GM19452 (cell line): ENCODE measurements at regions not wholly inside any gene's neighbourhood (a gene's known extent, or its start where the extent isn't known, plus 50 kb on each side); places are given as distances from the start of the nearest gene placed in this dataset.
"Not testable (repeated sequence)": the region's sequence is repeated elsewhere in the genome, so short reads cannot be mapped to it uniquely, and the experiment has no call there.

Source experiments
- ATAC-seq: cut with Tn5 transposase; IDR thresholded peaks from one replicate; pipeline ENCODE4 v1.9.1; 2021; ENCODE audit not compliant: unreplicated experiment

GRCh38 chr5:101103874-101104273, 200.8 kb upstream of the ST8SIA4 start:
- no peak for ATAC-seq

- ATAC-seq: no peak
Measured at GRCh38 chr5:101102506-101102905, 199.4 kb upstream of the ST8SIA4 start.

GRCh38 chr5:101091902-101092301, 188.8 kb upstream of the ST8SIA4 start:
- ATAC-seq: no peak

- ATAC-seq: no peak
Measured at GRCh38 chr5:101084353-101084752, 181.3 kb upstream of the ST8SIA4 start.

GRCh38 chr5:101080462-101081240, 177.6 kb upstream of the ST8SIA4 start:
- ATAC-seq: no peak

GRCh38 chr5:101068298-101068697, 165.2 kb upstream of the ST8SIA4 start:
- no peak for ATAC-seq

GRCh38 chr5:101067429-101067828, 164.3 kb upstream of the ST8SIA4 start:
- ATAC-seq: no peak

- no peak for ATAC-seq
Measured at GRCh38 chr5:101062902-101063301, 159.8 kb upstream of the ST8SIA4 start.

- no peak for ATAC-seq
Measured at GRCh38 chr5:101047181-101047580, 144.1 kb upstream of the ST8SIA4 start.

- ATAC-seq: no peak
Measured at GRCh38 chr5:101045689-101046088, 142.6 kb upstream of the ST8SIA4 start.

- not testable (repeated sequence) for ATAC-seq
Measured at GRCh38 chr5:101040002-101040401, 136.9 kb upstream of the ST8SIA4 start.

GRCh38 chr5:101036778-101037177, 133.7 kb upstream of the ST8SIA4 start:
- no peak for ATAC-seq

GRCh38 chr5:101035425-101035824, 132.3 kb upstream of the ST8SIA4 start:
- ATAC-seq: no peak

GRCh38 chr5:101024299-101024698, 121.2 kb upstream of the ST8SIA4 start:
- peak; percentile 77 for ATAC-seq

- ATAC-seq: no peak
Measured at GRCh38 chr5:101018299-101018698, 115.2 kb upstream of the ST8SIA4 start.

GRCh38 chr5:101012880-101013279, 109.8 kb upstream of the ST8SIA4 start:
- no peak for ATAC-seq

GRCh38 chr5:101009758-101010519, 106.9 kb upstream of the ST8SIA4 start:
- ATAC-seq: peak; percentile 86

- no peak for ATAC-seq
Measured at GRCh38 chr5:100992354-100992753, 89.3 kb upstream of the ST8SIA4 start.

GRCh38 chr5:100983601-100984000, 80.5 kb upstream of the ST8SIA4 start:
- not testable (repeated sequence) for ATAC-seq

- no peak for ATAC-seq
Measured at GRCh38 chr5:100974082-100974481, 71.0 kb upstream of the ST8SIA4 start.

- ATAC-seq: no peak
Measured at GRCh38 chr5:100970646-100971255, 67.7 kb upstream of the ST8SIA4 start.

GRCh38 chr5:100965291-100965690, 62.2 kb upstream of the ST8SIA4 start:
- ATAC-seq: no peak
